Liver (tissue), 3 donors: ENCODE measurements at regions not wholly inside any gene's neighbourhood (a gene's known extent, or its start where the extent isn't known, plus 50 kb on each side); places are given as distances from the start of the nearest gene placed in this dataset.

Source experiments
- CTCF ChIP-seq: fragments of 150-350 bp; IDR thresholded peaks from 2 replicates; pipeline ENCODE4 v1.5.1; 2017; ENCODE audit warnings: improper control_type of control experiment, low read depth, low read length; ENCODE audit not compliant: missing input control
- EGR1 ChIP-seq, 2 donors: IDR thresholded peaks; 2 replicates each; pipeline ENCODE4 v1.6.1; 2016 to 2018; ENCODE audit warnings: antibody characterized with exemption in 2 of 2, low read depth in 2 of 2
- HNF4G ChIP-seq: IDR thresholded peaks from 2 replicates; pipeline ENCODE4 v1.6.1; 2016; ENCODE audit warnings: antibody characterized with exemption
- JUND ChIP-seq, 2 donors: IDR thresholded peaks; 2 replicates each; pipeline ENCODE4 v1.6.1; 2016; ENCODE audit warnings: antibody characterized with exemption in 2 of 2
- RAD21 ChIP-seq, 2 donors: IDR thresholded peaks; 2 replicates each; pipeline ENCODE4 v1.6.1; 2016; ENCODE audit warnings: antibody characterized with exemption in 2 of 2, mild to moderate bottlenecking in 2 of 2
- REST ChIP-seq: IDR thresholded peaks from 2 replicates; pipeline ENCODE4 v1.6.1; 2016; ENCODE audit warnings: antibody characterized with exemption, mild to moderate bottlenecking
- donor health status: healthy.
- donor health status: healthy.

- TF ChIP-seq EGR1 (IDR thresholded peaks at IDR 0.05; ENCODE audit: low read depth in 2 of 2) (no peak), CTCF (no peak), HNF4G (no peak), REST (no peak), RAD21 (IDR thresholded peaks at IDR 0.05) (no peak), JUND (IDR thresholded peaks at IDR 0.05) (no peak)
Observed at GRCh38 chr7:9778367-9778766, 1195.3 kb upstream of the PHF14 start.
